ENCODE measurements at regions not wholly inside any gene's neighbourhood (a gene's known extent, or its start where the extent isn't known, plus 50 kb on each side); places are given as distances from the start of the nearest gene placed in this dataset.

DNA sequence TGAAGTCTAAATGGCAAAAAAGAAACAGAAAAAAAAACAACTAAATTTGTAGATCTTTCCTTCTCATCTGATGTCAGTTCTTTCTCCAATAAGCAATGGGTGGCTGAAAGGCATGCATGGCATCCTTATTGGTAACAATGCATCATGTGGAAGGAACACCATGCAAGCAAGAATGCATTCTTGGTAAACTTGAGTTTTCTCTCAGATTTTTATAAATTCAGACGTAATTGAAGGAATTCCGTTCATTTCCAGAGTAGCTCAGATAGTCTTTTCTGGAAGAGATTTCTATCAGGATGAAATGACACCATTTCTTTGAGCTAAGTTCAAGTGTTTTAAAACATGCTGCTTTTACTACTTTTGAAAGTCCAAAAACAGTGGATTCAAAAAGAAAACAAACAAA, 373.0 kb downstream of the COG6 start:
- Mint-ChIP-seq H3K9me3 (peaks cover 1% of the 10 kb centered on the region), H3K27me3 (no peaks in the 10 kb centered on the region), H3K27ac (no peak overlapping the region), H3K36me3 (ENCODE audit: low read depth) (no peaks in the 10 kb centered on the region), H3K4me3 (no peak overlapping the region), H3K4me1 (ENCODE audit: low read depth) (peaks cover 35% of the 10 kb centered on the region)
- Histone ChIP-seq H3K4me1 (ENCODE audit: insufficient read depth, low read length) (peaks cover 13% of the 10 kb centered on the region), H3K27me3 (ENCODE audit: control insufficient read depth in 1 of 2, insufficient read depth in 2 of 2, low read length in 2 of 2) (no peaks in the 10 kb centered on the region), H3K4me3 (ENCODE audit: low read length) (no peak overlapping the region), H3K27ac (ENCODE audit: low read depth in 1 of 2, low read length in 2 of 2) (no peak overlapping the region), H3K36me3 (ENCODE audit: insufficient read depth, low read length) (no peaks in the 10 kb centered on the region), H3K9me3 (ENCODE audit: control insufficient read depth in 1 of 2, insufficient read depth in 1 of 2, low read length in 2 of 2) (no peaks in the 10 kb centered on the region)
- ChIA-PET POLR2A (no interaction called here), CTCF (no interaction called here)
- TF ChIP-seq, protein P1, sequence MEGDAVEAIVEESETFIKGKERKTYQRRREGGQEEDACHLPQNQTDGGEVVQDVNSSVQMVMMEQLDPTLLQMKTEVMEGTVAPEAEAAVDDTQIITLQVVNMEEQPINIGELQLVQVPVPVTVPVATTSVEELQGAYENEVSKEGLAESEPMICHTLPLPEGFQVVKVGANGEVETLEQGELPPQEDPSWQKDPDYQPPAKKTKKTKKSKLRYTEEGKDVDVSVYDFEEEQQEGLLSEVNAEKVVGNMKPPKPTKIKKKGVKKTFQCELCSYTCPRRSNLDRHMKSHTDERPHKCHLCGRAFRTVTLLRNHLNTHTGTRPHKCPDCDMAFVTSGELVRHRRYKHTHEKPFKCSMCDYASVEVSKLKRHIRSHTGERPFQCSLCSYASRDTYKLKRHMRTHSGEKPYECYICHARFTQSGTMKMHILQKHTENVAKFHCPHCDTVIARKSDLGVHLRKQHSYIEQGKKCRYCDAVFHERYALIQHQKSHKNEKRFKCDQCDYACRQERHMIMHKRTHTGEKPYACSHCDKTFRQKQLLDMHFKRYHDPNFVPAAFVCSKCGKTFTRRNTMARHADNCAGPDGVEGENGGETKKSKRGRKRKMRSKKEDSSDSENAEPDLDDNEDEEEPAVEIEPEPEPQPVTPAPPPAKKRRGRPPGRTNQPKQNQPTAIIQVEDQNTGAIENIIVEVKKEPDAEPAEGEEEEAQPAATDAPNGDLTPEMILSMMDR (IDR thresholded peaks at IDR 0.05): no peak
- intact Hi-C loops (cut with DNase I, micrococcal nuclease): no loop called here
- ATAC-seq (ENCODE audit: poor library complexity) (no peak), DNase-seq (no peak)

DNA sequence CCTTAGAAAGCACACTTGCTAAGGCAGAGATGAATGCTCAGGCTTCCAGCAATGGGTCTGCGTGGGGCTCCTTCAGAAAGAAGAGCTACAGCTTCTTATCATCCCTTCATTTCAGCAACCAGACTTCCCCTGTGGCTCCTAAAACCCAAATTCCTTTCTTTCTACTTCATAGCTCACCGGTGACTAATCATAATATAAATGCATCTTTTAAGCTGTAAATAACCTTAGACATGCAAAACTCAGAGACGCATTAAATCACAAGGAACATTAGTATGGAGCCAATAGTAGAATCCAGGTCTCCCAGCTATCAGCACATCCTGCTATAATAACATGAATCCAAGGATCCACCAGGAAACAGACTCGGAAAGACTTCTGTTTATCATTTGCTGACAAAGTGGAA, 375.6 kb downstream of the COG6 start:
- no peak for ATAC-seq (ENCODE audit: poor library complexity)
- H3K27me3 ChIP-seq (ENCODE audit: control insufficient read depth in 1 of 2, insufficient read depth in 2 of 2, low read length in 2 of 2): no peaks in the 10 kb centered on the region
- intact Hi-C loops (cut with DNase I, micrococcal nuclease): no loop called here
- Mint-ChIP-seq H3K27me3 (no peaks in the 10 kb centered on the region), H3K27ac (no peak overlapping the region), H3K36me3 (ENCODE audit: low read depth) (no peaks in the 10 kb centered on the region), H3K4me1 (ENCODE audit: low read depth) (peaks cover 15% of the 10 kb centered on the region), H3K4me3 (no peak overlapping the region), H3K9me3 (peaks cover 1% of the 10 kb centered on the region)
- TF ChIP-seq, protein P1 (IDR thresholded peaks at IDR 0.05): no peak
- H3K9me3 ChIP-seq (ENCODE audit: control insufficient read depth in 1 of 2, insufficient read depth in 1 of 2, low read length in 2 of 2): no peaks in the 10 kb centered on the region
- CTCF ChIA-PET: interaction anchor here (0.6 kb wide), 1 partner anchor 1199 kb away, joined by 3 read pairs; no protein-coding TSS in a partner anchor
- peaks cover 10% of the 10 kb centered on the region for H3K4me1 ChIP-seq (ENCODE audit: insufficient read depth, low read length)
- no peaks in the 10 kb centered on the region for H3K36me3 ChIP-seq (ENCODE audit: insufficient read depth, low read length)
- POLR2A ChIA-PET: no interaction called here
- DNase-seq: no peak
- no peak overlapping the region for H3K27ac ChIP-seq (ENCODE audit: low read depth in 1 of 2, low read length in 2 of 2)
- no peak overlapping the region for H3K4me3 ChIP-seq (ENCODE audit: low read length)

DNA sequence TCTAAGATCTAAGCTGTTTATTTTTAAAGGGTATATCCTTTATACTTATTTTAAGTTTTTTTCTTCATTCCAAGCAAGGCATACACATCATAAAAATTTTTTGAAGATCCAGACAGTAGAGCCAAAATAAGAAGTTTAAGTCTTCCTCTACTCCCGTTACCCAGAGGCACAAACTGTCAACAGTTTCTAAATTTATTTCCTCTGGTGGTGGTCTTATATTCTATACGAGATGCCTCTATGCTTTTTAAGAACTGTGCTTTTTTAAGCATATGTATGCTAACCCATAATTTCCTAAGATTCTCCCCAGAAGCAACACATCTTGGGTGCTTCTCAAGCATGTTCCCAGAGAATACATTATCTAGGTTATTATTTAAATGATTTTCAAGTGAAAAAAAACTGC, 383.6 kb downstream of the COG6 start:
- Histone ChIP-seq H3K27ac (ENCODE audit: low read depth in 1 of 2, low read length in 2 of 2) (no peak overlapping the region), H3K9me3 (ENCODE audit: control insufficient read depth in 1 of 2, insufficient read depth in 1 of 2, low read length in 2 of 2) (peaks cover 0 to 3% of the 10 kb centered on the region in 2 experiments), H3K4me1 (ENCODE audit: insufficient read depth, low read length) (no peaks in the 10 kb centered on the region), H3K27me3 (ENCODE audit: control insufficient read depth in 1 of 2, insufficient read depth in 2 of 2, low read length in 2 of 2) (no peaks in the 10 kb centered on the region), H3K4me3 (ENCODE audit: low read length) (no peak overlapping the region), H3K36me3 (ENCODE audit: insufficient read depth, low read length) (no peaks in the 10 kb centered on the region)
- Mint-ChIP-seq H3K27me3 (no peaks in the 10 kb centered on the region), H3K36me3 (ENCODE audit: low read depth) (no peaks in the 10 kb centered on the region), H3K4me3 (no peak overlapping the region), H3K27ac (no peak overlapping the region), H3K9me3 (no peaks in the 10 kb centered on the region), H3K4me1 (ENCODE audit: low read depth) (no peaks in the 10 kb centered on the region)
- TF ChIP-seq, protein P1 (IDR thresholded peaks at IDR 0.05): no peak
- no peak for ATAC-seq (ENCODE audit: poor library complexity)
- ChIA-PET POLR2A (no interaction called here), CTCF (no interaction called here)
- intact Hi-C loops (cut with DNase I, micrococcal nuclease): no loop called here
- DNase-seq: no peak
